CD4-positive, alpha-beta T cell treated with Interleukin-17A for 1 hour (primary cell): ENCODE measurements at regions not wholly inside any gene's neighbourhood (a gene's known extent, or its start where the extent isn't known, plus 50 kb on each side); places are given as distances from the start of the nearest gene placed in this dataset.
"Not testable (repeated sequence)": the region's sequence is repeated elsewhere in the genome, so short reads cannot be mapped to it uniquely, and the experiment has no call there.

Experiments used
- DNase-seq: peaks from one replicate; pipeline ENCODE4 v3.0.0-alpha.2; 2020

DNA sequence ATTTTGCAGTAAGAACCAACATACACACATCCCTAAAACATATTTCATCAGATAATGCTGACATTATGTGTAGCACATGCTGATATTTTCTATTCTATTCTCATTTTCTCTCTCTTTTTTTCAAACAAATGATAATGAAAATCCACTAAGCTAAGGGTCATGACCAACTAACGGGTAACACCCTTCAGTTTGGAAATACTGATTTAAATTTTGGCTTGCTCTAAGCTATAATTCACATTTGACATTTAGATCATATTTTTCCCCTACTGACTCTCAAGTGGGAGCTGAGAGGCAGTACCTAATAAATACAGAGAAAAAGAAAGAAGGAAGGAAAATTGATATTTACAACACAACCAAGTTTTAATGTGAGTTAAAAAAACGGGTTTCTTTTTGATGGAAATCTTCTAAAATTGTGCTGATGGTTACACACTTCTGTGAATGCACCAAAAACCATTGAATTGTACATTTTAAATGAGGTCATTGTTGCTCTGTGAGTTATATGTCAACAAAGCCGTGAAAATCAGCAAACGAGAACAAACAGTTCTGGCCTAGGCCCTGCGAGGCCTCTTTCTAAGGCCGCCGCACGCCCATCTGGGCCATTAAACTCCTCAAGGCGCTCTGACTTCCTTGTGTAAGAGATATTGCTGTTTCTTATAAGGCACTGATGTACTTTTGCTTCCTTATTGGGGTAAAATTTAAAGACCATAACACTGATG, 124.2 kb downstream of the GALR1 start:
- DNase-seq: no peak

DNA sequence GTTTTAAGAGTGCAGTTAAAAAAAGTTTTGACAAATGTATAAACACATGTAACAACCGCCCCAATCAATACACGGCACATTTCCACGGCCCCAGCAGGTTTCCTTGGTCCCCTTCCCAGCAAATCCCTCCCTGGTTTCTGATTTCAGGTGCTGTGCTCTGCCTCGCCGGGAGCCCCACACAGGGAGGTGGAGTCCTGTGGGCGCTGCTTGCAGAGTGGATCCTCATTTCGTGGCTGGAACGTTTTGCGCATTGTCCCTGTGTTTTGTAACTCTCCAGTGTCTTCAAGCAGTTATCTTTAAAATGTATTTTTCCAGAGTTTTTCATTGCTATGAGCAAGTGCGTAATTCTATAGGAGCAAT, 124.8 kb downstream of the GALR1 start:
- no peak for DNase-seq

GRCh38 chr18:77376043-77376732, 126.5 kb downstream of the GALR1 start:
- DNase-seq: no peak

GRCh38 chr18:77376733-77377094, 127.1 kb downstream of the GALR1 start:
- no peak for DNase-seq

DNA sequence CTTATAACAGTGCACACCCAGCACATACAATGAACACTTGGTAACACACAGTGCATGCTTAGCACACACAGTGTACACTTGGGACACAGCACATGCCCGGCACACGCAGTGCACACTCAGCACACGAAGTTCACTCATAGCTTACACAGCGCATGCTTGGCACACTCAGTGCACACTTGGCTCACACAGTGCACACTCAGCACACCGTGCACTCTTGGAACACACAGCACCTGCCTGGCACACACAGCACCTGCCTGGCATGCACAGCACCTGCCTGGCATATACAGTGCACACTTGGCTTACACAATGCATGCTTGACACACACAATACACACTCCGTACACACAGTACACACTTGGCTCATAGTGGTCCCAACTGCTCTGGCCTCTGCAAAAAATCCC, 128.2 kb downstream of the GALR1 start:
- DNase-seq: no peak

GRCh38 chr18:77379976-77380509, 130.4 kb downstream of the GALR1 start:
- DNase-seq: no peak

GRCh38 chr18:77380695-77381094, 131.0 kb downstream of the GALR1 start:
- DNase-seq: no peak

DNA sequence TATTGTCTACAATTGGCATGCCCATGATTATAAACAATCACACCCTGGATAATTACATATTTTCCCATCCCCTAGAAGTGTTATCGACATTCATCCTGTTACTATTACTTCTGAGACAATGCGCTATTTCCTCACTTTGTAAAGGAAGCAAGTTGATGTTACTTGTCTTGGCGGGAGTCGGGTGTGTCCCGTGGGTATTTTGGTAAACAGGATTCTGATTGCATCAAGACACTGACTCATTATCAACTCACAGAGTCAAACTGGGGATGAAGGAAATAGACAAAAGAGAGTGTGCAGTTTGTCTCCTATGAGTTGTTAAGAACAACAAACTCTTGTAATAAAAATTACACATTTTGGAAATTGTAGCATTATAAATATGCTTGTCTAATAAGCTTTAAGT, 142.7 kb downstream of the GALR1 start:
- DNase-seq: no peak

- DNase-seq: no peak
Observed at GRCh38 chr18:77393519-77393918, 143.9 kb downstream of the GALR1 start.

DNA sequence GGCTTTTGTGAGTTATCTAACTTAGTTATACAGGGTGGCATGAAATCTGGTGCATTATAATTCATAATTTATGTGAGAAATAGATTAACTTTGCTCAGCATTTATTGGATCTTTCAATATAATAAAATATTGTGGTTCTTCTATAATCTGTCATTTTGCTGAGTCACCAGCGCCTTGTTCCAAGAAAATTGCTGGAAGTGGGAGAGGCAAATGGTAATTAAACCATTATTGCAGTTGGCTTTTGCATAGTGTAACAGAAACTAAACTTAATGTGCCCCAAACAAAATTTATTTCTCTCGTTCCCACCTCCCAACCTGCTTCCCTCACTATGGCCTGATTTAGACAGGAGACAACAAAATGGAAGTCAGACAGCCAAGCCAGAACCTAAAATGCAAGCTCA, 146.3 kb downstream of the GALR1 start:
- DNase-seq: no peak

- no peak for DNase-seq
Observed at GRCh38 chr18:77397056-77397455, 147.4 kb downstream of the GALR1 start.

- no peak for DNase-seq
Observed at GRCh38 chr18:77397617-77398016, 148.0 kb downstream of the GALR1 start.

DNA sequence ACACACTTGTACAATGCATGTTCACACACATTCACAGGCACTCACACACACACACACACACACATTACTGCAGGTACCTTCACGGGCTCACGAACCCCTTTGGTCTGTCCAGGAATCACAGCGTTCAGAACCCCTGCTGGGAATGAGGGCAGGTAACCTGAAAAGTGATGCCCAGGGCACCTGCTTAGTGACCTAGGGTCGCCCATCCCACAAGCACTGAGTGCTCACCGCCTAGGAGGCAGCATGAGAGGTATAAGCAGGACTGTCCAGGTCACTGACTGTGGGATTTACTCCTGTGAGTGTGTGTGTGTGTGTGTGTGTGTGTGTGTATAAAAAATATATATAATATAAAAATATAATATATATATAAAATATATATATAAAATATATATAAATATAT, 150.9 kb downstream of the GALR1 start:
- no peak for DNase-seq

- no peak for DNase-seq
Observed at GRCh38 chr18:77401173-77401572, 151.5 kb downstream of the GALR1 start.

- DNase-seq: no peak
Observed at GRCh38 chr18:77403969-77404535, 154.4 kb downstream of the GALR1 start.

GRCh38 chr18:77405096-77405495, 155.4 kb downstream of the GALR1 start:
- DNase-seq: no peak

DNA sequence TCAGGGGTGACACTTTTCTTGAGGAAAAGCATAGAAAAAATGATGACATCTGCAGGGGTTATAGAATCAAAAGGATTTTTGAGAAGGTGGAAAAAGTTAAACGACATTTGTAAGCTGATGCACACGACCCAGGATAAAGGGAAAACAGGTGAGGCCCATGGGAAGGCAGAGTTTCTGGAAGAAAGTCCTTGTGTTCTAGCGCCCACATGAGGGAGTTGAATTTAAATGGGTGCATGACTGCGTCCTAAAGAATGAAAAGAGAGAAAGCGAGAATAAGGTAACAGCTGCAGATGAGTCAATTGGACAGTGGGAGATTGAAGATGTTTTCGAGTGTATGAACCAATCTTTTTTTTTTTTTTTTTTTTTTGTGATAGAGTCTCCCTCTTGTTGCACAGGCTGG, 158.1 kb downstream of the GALR1 start:
- DNase-seq: no peak

- DNase-seq: not testable (repeated sequence)
Observed at GRCh38 chr18:77421546-77421945, 171.9 kb downstream of the GALR1 start.

DNA sequence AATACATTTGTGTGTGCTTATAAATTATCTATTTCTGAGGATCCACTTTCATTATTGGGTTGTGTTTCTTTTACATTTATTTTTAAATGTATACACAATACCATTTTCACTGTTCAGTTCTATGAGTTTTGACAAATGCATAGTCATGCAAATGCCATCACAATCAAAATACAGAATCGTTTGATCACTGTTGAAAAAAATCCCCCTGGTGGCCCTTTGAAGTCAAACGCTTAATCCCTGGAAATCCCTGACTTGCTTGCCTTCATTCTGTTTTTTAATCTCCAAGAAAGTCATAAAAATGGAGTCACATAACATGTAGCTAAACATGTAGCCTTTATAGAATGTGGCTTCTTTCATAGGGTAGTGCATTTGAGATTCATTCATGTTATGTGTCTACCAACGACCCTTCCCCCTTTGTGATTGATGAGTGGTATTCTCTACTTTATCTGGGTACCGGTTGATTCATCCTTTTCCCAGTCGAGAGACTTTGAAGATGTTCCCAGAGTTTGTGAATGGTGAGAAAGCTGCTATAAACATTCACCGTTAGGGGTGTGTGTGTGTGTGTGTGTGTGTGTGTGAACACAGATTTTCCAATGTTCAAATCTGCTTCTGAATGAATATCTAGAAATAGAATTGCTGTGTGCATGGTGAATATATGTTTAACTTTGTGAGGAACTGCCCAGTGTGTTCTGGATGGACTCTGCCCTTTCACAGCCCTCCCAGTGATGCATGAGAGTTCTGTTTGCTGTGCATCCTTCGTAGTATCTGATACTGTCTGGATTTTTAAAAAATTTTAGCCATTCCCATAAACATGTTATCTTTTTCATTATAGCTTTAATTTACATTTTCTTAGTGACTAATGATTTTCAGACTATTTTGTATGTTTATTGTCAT, 173.6 kb downstream of the GALR1 start:
- DNase-seq: no peak

GRCh38 chr18:77433076-77433475, 183.4 kb downstream of the GALR1 start:
- no peak for DNase-seq

- no peak for DNase-seq
Observed at GRCh38 chr18:77439888-77440287, 190.2 kb downstream of the GALR1 start.

GRCh38 chr18:77442393-77442792, 192.7 kb downstream of the GALR1 start:
- no peak for DNase-seq

DNA sequence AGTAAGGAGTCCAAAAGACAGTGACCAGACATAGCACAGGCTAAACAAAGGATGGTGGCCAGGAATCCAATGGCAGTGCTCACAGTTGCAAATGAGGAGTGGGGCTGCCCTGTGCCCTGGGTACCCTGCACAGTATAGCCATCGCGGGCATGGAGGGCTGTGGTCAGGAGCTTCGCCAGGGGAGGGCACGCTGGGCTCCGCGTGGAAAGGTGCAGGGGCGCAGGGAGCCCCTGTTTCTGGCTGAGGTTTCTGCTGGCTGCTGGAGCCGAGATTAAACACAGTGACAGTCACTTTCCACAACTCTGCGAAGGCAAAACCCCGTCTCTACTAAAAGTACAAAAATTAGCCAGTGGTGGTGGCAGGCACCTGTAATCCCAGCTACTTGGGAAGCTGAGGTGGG, 194.7 kb downstream of the GALR1 start:
- DNase-seq: no peak
